ENCODE measurements at regions not wholly inside any gene's neighbourhood (a gene's known extent, or its start where the extent isn't known, plus 50 kb on each side); places are given as distances from the start of the nearest gene placed in this dataset.

DNA sequence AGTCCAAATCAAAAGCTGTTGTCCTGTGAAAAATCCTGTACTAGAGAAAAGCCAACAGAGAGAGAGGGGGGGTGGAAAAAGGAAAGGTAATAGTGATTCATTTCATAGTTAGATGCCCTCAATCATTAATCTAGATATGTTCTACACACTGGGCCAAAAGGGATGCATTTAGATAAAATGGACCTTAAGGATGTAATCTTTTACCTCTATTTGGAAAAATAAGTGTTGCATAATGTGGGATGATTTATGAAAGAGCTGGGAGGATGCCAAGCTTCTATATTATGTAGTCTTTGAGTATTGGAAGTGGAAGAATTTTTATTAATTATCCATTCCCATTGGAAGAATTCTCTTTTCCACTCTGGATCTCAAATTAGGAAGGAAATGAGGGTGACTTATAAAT lies 480.5 kb upstream of the ZEB2 start:
- no peaks in the 10 kb centered on the region for H3K27me3 ChIP-seq (ENCODE audit: insufficient read depth, low read length)
- H3K79me2 ChIP-seq (ENCODE audit: control insufficient read depth, insufficient read depth, low read length, unreplicated experiment) = no peaks in the 10 kb centered on the region
- H3K36me3 ChIP-seq (ENCODE audit: insufficient read depth, low read length) = no peaks in the 10 kb centered on the region
- H3K27ac ChIP-seq (ENCODE audit: low read depth, low read length) = 0 out of 2 replicates have a peak overlapping the region, but pooled peaks have one; percentile 4
- no peak overlapping the region for H3K4me3 ChIP-seq (ENCODE audit: low read depth, low read length)
- H3K4me1 ChIP-seq (ENCODE audit: control insufficient read depth, insufficient read depth, low read length, unreplicated experiment) = peaks cover 26% of the 10 kb centered on the region
- H2AFZ ChIP-seq (ENCODE audit: low read length, unreplicated experiment) = no peak overlapping the region

GRCh38 chr2:144999936-145000335 lies 480.0 kb upstream of the ZEB2 start:
- Histone ChIP-seq H3K27ac (ENCODE audit: low read depth, low read length) (0 out of 2 replicates have a peak overlapping the region, but pooled peaks have one; percentile 4), H3K4me1 (ENCODE audit: control insufficient read depth, insufficient read depth, low read length, unreplicated experiment) (peaks cover 26% of the 10 kb centered on the region), H3K36me3 (ENCODE audit: insufficient read depth, low read length) (no peaks in the 10 kb centered on the region), H3K79me2 (ENCODE audit: control insufficient read depth, insufficient read depth, low read length, unreplicated experiment) (no peaks in the 10 kb centered on the region), H3K4me3 (ENCODE audit: low read depth, low read length) (no peak overlapping the region), H3K27me3 (ENCODE audit: insufficient read depth, low read length) (no peaks in the 10 kb centered on the region), H2AFZ (ENCODE audit: low read length, unreplicated experiment) (no peak overlapping the region)

DNA sequence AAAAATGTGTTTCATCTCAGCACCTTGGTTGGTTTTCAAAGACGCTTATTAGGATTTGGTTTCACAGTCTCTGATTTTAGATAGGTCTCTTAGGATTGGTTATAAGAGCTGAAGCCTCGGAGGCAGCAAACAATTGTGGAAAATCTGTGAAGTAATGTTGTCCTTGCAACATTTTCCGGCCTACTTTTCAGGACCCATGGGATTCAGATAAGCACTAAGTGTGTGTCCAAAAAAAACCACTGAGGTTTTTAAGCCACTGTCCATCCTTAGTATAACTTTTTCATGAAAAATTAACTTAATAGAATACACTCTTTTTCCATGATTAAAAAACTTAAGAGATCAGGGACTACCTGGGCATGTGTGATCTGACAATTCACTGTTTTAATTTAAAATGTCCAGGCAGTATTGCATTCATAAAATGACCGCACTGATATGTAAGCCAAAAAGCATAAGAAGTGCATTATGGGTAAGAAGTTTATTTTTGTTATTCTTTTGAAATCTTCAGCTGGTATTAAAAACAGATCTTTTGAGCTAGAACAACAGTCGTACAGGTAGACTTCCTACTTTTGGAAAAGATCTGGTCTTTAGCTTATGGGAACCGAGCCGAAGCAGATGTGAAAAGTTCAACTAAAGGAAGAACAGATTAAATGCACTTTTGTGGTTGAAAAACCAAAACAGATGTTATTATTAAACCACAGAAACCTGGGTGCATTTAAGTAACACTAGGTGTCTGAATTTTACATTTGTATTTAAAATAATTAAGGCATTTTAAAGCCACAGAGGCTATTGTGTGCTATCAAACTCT lies 479.4 kb upstream of the ZEB2 start:
- Histone ChIP-seq H3K36me3 (ENCODE audit: insufficient read depth, low read length) (no peaks in the 10 kb centered on the region), H3K4me3 (ENCODE audit: low read depth, low read length) (no peak overlapping the region), H3K27me3 (ENCODE audit: insufficient read depth, low read length) (no peaks in the 10 kb centered on the region), H3K4me1 (ENCODE audit: control insufficient read depth, insufficient read depth, low read length, unreplicated experiment) (peaks cover 26% of the 10 kb centered on the region), H2AFZ (ENCODE audit: low read length, unreplicated experiment) (no peak overlapping the region), H3K79me2 (ENCODE audit: control insufficient read depth, insufficient read depth, low read length, unreplicated experiment) (no peaks in the 10 kb centered on the region), H3K27ac (ENCODE audit: low read depth, low read length) (no peak overlapping the region)

- H3K79me2 ChIP-seq (ENCODE audit: control insufficient read depth, insufficient read depth, low read length, unreplicated experiment) = no peaks in the 10 kb centered on the region
- H3K27me3 ChIP-seq (ENCODE audit: insufficient read depth, low read length) = no peaks in the 10 kb centered on the region
- no peak overlapping the region for H3K4me3 ChIP-seq (ENCODE audit: low read depth, low read length)
- peaks cover 26% of the 10 kb centered on the region for H3K4me1 ChIP-seq (ENCODE audit: control insufficient read depth, insufficient read depth, low read length, unreplicated experiment)
- H3K36me3 ChIP-seq (ENCODE audit: insufficient read depth, low read length) = no peaks in the 10 kb centered on the region
- no peak overlapping the region for H3K27ac ChIP-seq (ENCODE audit: low read depth, low read length)
- H2AFZ ChIP-seq (ENCODE audit: low read length, unreplicated experiment) = no peak overlapping the region
These were observed 478.5 kb upstream of the ZEB2 start for GRCh38 chr2:144998435-144998834.

DNA sequence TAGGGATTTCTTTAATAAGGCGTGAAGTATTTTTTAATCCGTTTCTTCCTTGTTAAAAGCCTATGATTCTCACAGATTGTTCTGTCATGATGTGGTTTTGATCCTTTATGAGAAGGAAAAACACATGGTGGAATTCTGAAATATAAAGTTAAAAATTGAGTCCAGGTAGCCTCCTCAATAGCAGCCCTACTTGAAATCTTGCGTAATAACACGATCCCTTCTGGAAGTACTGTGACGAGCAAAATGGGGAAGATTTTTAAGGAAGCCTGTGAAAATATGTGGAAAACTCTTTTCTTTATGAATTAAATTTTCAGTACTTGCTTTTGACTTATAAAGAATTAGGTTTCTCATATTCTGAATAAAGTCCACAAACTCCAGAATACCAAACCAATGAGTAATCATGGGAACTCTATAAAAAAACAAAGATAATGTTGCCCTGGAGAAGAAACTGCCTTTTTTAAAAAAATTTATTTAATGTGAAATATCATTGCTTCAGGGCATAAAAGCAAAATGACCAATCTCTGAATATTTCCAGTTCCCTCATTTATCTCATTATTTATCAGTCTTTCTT lies 476.4 kb upstream of the ZEB2 start:
- Histone ChIP-seq H3K4me3 (ENCODE audit: low read depth, low read length) (peak overlapping the region; percentile 60), H3K4me1 (ENCODE audit: control insufficient read depth, insufficient read depth, low read length, unreplicated experiment) (peaks cover 26% of the 10 kb centered on the region), H3K27me3 (ENCODE audit: insufficient read depth, low read length) (no peaks in the 10 kb centered on the region), H3K36me3 (ENCODE audit: insufficient read depth, low read length) (no peaks in the 10 kb centered on the region), H3K27ac (ENCODE audit: low read depth, low read length) (peak overlapping the region; percentile 90), H3K79me2 (ENCODE audit: control insufficient read depth, insufficient read depth, low read length, unreplicated experiment) (no peaks in the 10 kb centered on the region), H2AFZ (ENCODE audit: low read length, unreplicated experiment) (peak overlapping the region; percentile 97)

- H3K27me3 ChIP-seq (ENCODE audit: insufficient read depth, low read length) = no peaks in the 10 kb centered on the region
- H3K27ac ChIP-seq (ENCODE audit: low read depth, low read length) = peak overlapping the region; percentile 90
- peak overlapping the region; percentile 60 for H3K4me3 ChIP-seq (ENCODE audit: low read depth, low read length)
- peaks cover 23% of the 10 kb centered on the region for H3K4me1 ChIP-seq (ENCODE audit: control insufficient read depth, insufficient read depth, low read length, unreplicated experiment)
- no peaks in the 10 kb centered on the region for H3K36me3 ChIP-seq (ENCODE audit: insufficient read depth, low read length)
- H2AFZ ChIP-seq (ENCODE audit: low read length, unreplicated experiment) = peak overlapping the region; percentile 97
- H3K79me2 ChIP-seq (ENCODE audit: control insufficient read depth, insufficient read depth, low read length, unreplicated experiment) = no peaks in the 10 kb centered on the region
These were observed 475.6 kb upstream of the ZEB2 start for GRCh38 chr2:144995482-144995881.

DNA sequence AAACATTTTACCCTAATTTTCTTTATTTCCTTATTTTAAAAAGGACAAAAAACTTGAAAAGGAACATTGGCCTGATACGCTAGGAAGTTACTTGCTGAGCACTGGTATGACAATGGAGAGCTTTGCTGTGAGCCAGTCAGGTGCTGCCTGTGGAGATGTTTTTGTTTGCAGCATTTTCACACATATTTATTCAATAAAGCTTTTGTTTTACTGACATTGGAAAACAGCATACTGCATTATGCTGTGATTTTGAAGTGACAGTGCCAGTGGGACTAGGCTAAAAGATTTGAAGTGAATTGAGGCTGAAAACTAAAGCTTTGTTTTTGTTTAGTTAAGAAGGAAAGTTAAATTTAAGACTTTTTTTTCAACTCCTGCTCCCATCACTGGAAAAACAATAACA lies 470.7 kb upstream of the ZEB2 start:
- no peaks in the 10 kb centered on the region for H3K36me3 ChIP-seq (ENCODE audit: insufficient read depth, low read length)
- no peaks in the 10 kb centered on the region for H3K27me3 ChIP-seq (ENCODE audit: insufficient read depth, low read length)
- H3K4me1 ChIP-seq (ENCODE audit: control insufficient read depth, insufficient read depth, low read length, unreplicated experiment) = peaks cover under 1% of the 10 kb centered on the region
- H3K27ac ChIP-seq (ENCODE audit: low read depth, low read length) = no peak overlapping the region
- no peak overlapping the region for H2AFZ ChIP-seq (ENCODE audit: low read length, unreplicated experiment)
- H3K79me2 ChIP-seq (ENCODE audit: control insufficient read depth, insufficient read depth, low read length, unreplicated experiment) = no peaks in the 10 kb centered on the region
- H3K4me3 ChIP-seq (ENCODE audit: low read depth, low read length) = no peak overlapping the region

- Histone ChIP-seq H3K4me1 (ENCODE audit: control insufficient read depth, insufficient read depth, low read length, unreplicated experiment) (no peaks in the 10 kb centered on the region), H3K27me3 (ENCODE audit: insufficient read depth, low read length) (no peaks in the 10 kb centered on the region), H3K36me3 (ENCODE audit: insufficient read depth, low read length) (no peaks in the 10 kb centered on the region), H3K27ac (ENCODE audit: low read depth, low read length) (no peak overlapping the region), H3K4me3 (ENCODE audit: low read depth, low read length) (no peak overlapping the region), H2AFZ (ENCODE audit: low read length, unreplicated experiment) (no peak overlapping the region), H3K79me2 (ENCODE audit: control insufficient read depth, insufficient read depth, low read length, unreplicated experiment) (no peaks in the 10 kb centered on the region)
These were observed 469.8 kb upstream of the ZEB2 start for GRCh38 chr2:144989579-144990270.

DNA sequence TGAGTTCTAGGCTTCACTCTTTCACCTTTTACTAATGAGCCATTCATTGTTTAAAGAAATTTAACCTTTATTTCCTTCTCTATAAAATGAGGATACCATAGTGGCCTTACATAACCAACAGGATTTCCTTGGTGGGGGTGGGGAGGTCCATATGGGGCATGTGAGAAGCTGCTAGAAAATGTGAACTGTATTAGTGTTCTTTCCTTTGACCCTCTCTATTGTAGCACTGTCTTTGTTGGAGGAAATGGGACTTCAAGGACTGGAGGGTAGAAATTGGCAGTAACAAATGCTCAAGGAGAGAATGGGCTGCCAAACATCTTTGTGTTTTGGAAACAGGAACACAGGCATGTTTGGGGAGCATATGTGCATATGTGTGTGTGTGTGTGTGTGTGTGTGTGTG lies 468.7 kb upstream of the ZEB2 start:
- Histone ChIP-seq H2AFZ (ENCODE audit: low read length, unreplicated experiment) (no peak overlapping the region), H3K27ac (ENCODE audit: low read depth, low read length) (no peak overlapping the region), H3K27me3 (ENCODE audit: insufficient read depth, low read length) (no peaks in the 10 kb centered on the region), H3K36me3 (ENCODE audit: insufficient read depth, low read length) (no peaks in the 10 kb centered on the region), H3K79me2 (ENCODE audit: control insufficient read depth, insufficient read depth, low read length, unreplicated experiment) (no peaks in the 10 kb centered on the region), H3K4me1 (ENCODE audit: control insufficient read depth, insufficient read depth, low read length, unreplicated experiment) (no peaks in the 10 kb centered on the region), H3K4me3 (ENCODE audit: low read depth, low read length) (no peak overlapping the region)

DNA sequence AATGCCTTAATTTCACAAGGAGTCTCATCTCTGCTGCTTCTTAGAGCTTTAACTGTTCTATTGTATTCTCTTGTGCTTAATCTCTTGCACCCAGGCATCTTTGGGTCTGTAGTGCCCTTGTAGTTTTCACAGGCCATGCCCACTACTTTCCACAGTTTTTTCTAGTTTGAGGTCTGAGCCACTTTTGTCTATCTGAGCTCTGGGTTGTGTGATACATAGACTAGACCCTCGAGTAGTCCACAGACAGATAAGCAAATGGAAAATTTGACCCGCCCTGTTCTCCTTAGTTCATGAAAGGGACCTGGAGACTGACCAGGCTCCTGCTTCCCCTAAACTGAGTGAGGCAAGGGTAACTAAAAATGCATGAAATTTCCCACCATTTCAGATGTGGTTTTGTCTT lies 466.8 kb upstream of the ZEB2 start:
- Histone ChIP-seq H3K27ac (ENCODE audit: low read depth, low read length) (no peak overlapping the region), H2AFZ (ENCODE audit: low read length, unreplicated experiment) (no peak overlapping the region), H3K79me2 (ENCODE audit: control insufficient read depth, insufficient read depth, low read length, unreplicated experiment) (no peaks in the 10 kb centered on the region), H3K4me3 (ENCODE audit: low read depth, low read length) (no peak overlapping the region), H3K36me3 (ENCODE audit: insufficient read depth, low read length) (no peaks in the 10 kb centered on the region), H3K27me3 (ENCODE audit: insufficient read depth, low read length) (no peaks in the 10 kb centered on the region), H3K4me1 (ENCODE audit: control insufficient read depth, insufficient read depth, low read length, unreplicated experiment) (no peaks in the 10 kb centered on the region)
